Fibroblast of mammary gland (primary cell): ENCODE measurements at regions not wholly inside any gene's neighbourhood (a gene's known extent, or its start where the extent isn't known, plus 50 kb on each side); places are given as distances from the start of the nearest gene placed in this dataset.

ENCODE experiments used
- DNase-seq: peaks from one replicate; pipeline ENCODE4 v3.0.0-alpha.2; 2010; ENCODE audit warnings: low read depth
- H3K4me3 ChIP-seq: 2 replicates; pipeline ENCODE4 v1.5.1; 2011; ENCODE audit warnings: low read depth, mild to moderate bottlenecking, low read length, moderate library complexity; ENCODE audit not compliant: control insufficient read depth
- CTCF ChIP-seq: conservative IDR thresholded peaks from 2 replicates; pipeline ENCODE4 v1.5.1; 2011; ENCODE audit warnings: low read depth, low read length, inconsistent platforms; ENCODE audit not compliant: control insufficient read depth, insufficient read depth

- no peak for DNase-seq
- no peak overlapping the region for H3K4me3 ChIP-seq
- no peak for TF ChIP-seq CTCF
Observed at GRCh38 chr11:69425444-69425843, 56.0 kb upstream of the LINC01488 start.

GRCh38 chr11:69425895-69426544 lies 55.4 kb upstream of the LINC01488 start:
- no peak for DNase-seq
- no peak for TF ChIP-seq CTCF
- no peak overlapping the region for H3K4me3 ChIP-seq

GRCh38 chr11:69427337-69427736 lies 54.1 kb upstream of the LINC01488 start:
- no peak overlapping the region for H3K4me3 ChIP-seq
- no peak for TF ChIP-seq CTCF
- DNase-seq, result no peak

- DNase-seq, result no peak
- H3K4me3 ChIP-seq, result no peak overlapping the region
- TF ChIP-seq CTCF, result no peak
Observed at GRCh38 chr11:69427906-69428880, 53.3 kb upstream of the LINC01488 start.

GRCh38 chr11:69429716-69430491 lies 51.6 kb upstream of the LINC01488 start:
- H3K4me3 ChIP-seq, result no peak overlapping the region
- TF ChIP-seq CTCF, result no peak
- DNase-seq, result no peak

GRCh38 chr11:69430566-69430965 lies 50.9 kb upstream of the LINC01488 start:
- no peak overlapping the region for H3K4me3 ChIP-seq
- DNase-seq, result no peak
- TF ChIP-seq CTCF, result no peak
